PC-3 (cell line): ENCODE measurements at regions not wholly inside any gene's neighbourhood (a gene's known extent, or its start where the extent isn't known, plus 50 kb on each side); places are given as distances from the start of the nearest gene placed in this dataset.

ENCODE experiments used
- ATAC-seq: fragments of 200-7000 bp; cut with Tn5 transposase; 2 replicates; pipeline ENCODE4 v1.9.1; 2020; ENCODE audit warnings: mild to moderate bottlenecking, moderate library complexity
- BruUV-seq: library from RNA; stranded (reverse); fragments of 400-500 nt; replicated peaks from 2 replicates; lab custom pipeline; 2021; lab: Mats Ljungman, UMichigan
- CTCF ChIA-PET: fragments of 300-600 bp; sonication (Branson Sonifier 250); formaldehyde crosslinking; loops from one replicate; lab custom pipeline; 2022; ENCODE audit warnings: antibody characterized with exemption; lab: Charles Lee
- POLR2A ChIA-PET: fragments of 300-600 bp; sonication (Branson Sonifier 250); formaldehyde crosslinking; loops from one replicate; lab custom pipeline; 2022; ENCODE audit warnings: antibody characterized with exemption; ENCODE audit not compliant: unreplicated experiment; lab: Charles Lee
- DNase-seq: peaks from one replicate; pipeline ENCODE4 v3.0.0-alpha.2; 2015
- H2AFZ ChIP-seq: fragments of 300-600 bp; sonication (generic); 2 replicates; pipeline ENCODE4 v1.6.0; 2016; ENCODE audit warnings: antibody characterized with exemption, low read length
- H3F3A ChIP-seq: fragments of 300-600 bp; sonication (generic); one replicate; pipeline ENCODE4 v1.6.0; 2017; ENCODE audit warnings: antibody characterized with exemption, low read length, control low read depth, mild to moderate bottlenecking; ENCODE audit not compliant: unreplicated experiment
- H3K27ac ChIP-seq: fragments of 300-600 bp; sonication (generic); 2 replicates; pipeline ENCODE4 v1.5.1; 2016; ENCODE audit warnings: mild to moderate bottlenecking, low read length
- H3K27me3 ChIP-seq: fragments of 300-600 bp; sonication (generic); 2 replicates; pipeline ENCODE4 v1.6.1; 2016; ENCODE audit warnings: low read length, mixed read lengths
- H3K36me3 ChIP-seq: fragments of 300-600 bp; sonication (generic); 2 replicates; pipeline ENCODE4 v1.6.1; 2016; ENCODE audit warnings: low read depth, mixed run types, low read length, mixed read lengths
- H3K4me1 ChIP-seq: fragments of 300-600 bp; sonication (generic); 2 replicates; pipeline ENCODE4 v1.5.1; 2016; ENCODE audit warnings: low read length; ENCODE audit not compliant: insufficient read depth
- H3K4me2 ChIP-seq: fragments of 300-600 bp; sonication (generic); 2 replicates; pipeline ENCODE4 v1.6.0; 2016; ENCODE audit warnings: low read length
- H3K4me3 ChIP-seq: fragments of 300-600 bp; sonication (generic); 2 replicates; pipeline ENCODE4 v1.5.1; 2016; ENCODE audit warnings: mild to moderate bottlenecking, low read length, mixed read lengths
- H3K79me2 ChIP-seq: fragments of 300-600 bp; sonication (generic); 2 replicates; pipeline ENCODE4 v1.6.1; 2017; ENCODE audit warnings: low read length, mixed read lengths
- H3K9ac ChIP-seq: fragments of 300-600 bp; sonication (generic); 2 replicates; pipeline ENCODE4 v1.6.0; 2016; ENCODE audit warnings: mild to moderate bottlenecking, low read length
- H3K9me2 ChIP-seq: fragments of 300-600 bp; sonication (generic); replicated peaks from 2 replicates; pipeline ENCODE4 v1.6.1; 2016; ENCODE audit warnings: mixed run types, low read length, mixed read lengths
- H3K9me3 ChIP-seq: fragments of 300-600 bp; sonication (generic); 2 replicates; pipeline ENCODE4 v1.6.1; 2016; ENCODE audit warnings: low read length, mixed read lengths
- H4K20me1 ChIP-seq: fragments of 300-600 bp; sonication (generic); 2 replicates; pipeline ENCODE4 v1.6.1; 2016; ENCODE audit warnings: low read length, mixed read lengths
- EZH2 ChIP-seq: fragments of 300-600 bp; sonication (generic); IDR thresholded peaks from one replicate; pipeline ENCODE4 v1.6.1; 2017; ENCODE audit warnings: antibody characterized with exemption, mild to moderate bottlenecking, low read length; ENCODE audit not compliant: unreplicated experiment
- EZH2phosphoT487 ChIP-seq: fragments of 300-600 bp; sonication (generic); IDR thresholded peaks from 2 replicates; pipeline ENCODE4 v1.6.1; 2018; ENCODE audit warnings: mild to moderate bottlenecking, antibody characterized with exemption, low read length, borderline replicate concordance
- intact Hi-C: fragments of 100-400 bp; cut with micrococcal nuclease; formaldehyde crosslinking; loops from 2 replicates; pipeline ENCODE4 v1.9.0; 2023
- TF ChIP-seq, protein P1 (sequence below): fragments of 300-600 bp; sonication (generic); conservative IDR thresholded peaks from 2 replicates; pipeline ENCODE4 v1.5.1; 2017; ENCODE audit warnings: antibody characterized with exemption, low read depth, mild to moderate bottlenecking, low read length

DNA sequence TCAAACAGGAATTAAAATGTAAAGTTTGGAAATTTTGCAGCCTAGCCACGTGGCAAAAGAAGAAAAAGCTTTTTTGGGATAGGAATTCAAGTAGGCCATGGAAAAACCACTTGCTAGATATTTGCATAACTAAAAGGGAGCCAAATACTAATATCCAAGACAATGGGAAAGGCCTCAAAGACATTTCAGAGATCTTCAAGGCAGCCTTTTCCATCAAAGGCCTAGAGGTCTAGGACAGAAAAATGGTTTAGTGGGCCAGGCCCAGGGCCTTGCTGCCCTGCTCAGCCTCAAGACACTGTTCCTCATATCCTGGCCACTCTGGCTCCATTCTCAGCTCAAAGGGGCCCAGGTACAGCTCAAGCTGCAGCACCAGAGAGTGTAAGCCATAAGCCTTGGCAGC lies 265.9 kb upstream of the RPS23 start:
- BruUV-seq: no TSS peak
- no peak overlapping the region for H3K27ac ChIP-seq
- H3K4me1 ChIP-seq: peaks cover under 1% of the 10 kb centered on the region
- intact Hi-C loops: no loop called here
- H3K79me2 ChIP-seq: no peaks in the 10 kb centered on the region
- H4K20me1 ChIP-seq: no peaks in the 10 kb centered on the region
- H3K4me3 ChIP-seq: no peak overlapping the region
- no peaks in the 10 kb centered on the region for H3K9me2 ChIP-seq
- no peaks in the 10 kb centered on the region for H3F3A ChIP-seq
- TF ChIP-seq EZH2phosphoT487: no peak
- no peak for TF ChIP-seq EZH2
- TF ChIP-seq, protein P1, sequence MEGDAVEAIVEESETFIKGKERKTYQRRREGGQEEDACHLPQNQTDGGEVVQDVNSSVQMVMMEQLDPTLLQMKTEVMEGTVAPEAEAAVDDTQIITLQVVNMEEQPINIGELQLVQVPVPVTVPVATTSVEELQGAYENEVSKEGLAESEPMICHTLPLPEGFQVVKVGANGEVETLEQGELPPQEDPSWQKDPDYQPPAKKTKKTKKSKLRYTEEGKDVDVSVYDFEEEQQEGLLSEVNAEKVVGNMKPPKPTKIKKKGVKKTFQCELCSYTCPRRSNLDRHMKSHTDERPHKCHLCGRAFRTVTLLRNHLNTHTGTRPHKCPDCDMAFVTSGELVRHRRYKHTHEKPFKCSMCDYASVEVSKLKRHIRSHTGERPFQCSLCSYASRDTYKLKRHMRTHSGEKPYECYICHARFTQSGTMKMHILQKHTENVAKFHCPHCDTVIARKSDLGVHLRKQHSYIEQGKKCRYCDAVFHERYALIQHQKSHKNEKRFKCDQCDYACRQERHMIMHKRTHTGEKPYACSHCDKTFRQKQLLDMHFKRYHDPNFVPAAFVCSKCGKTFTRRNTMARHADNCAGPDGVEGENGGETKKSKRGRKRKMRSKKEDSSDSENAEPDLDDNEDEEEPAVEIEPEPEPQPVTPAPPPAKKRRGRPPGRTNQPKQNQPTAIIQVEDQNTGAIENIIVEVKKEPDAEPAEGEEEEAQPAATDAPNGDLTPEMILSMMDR: no peak
- H3K27me3 ChIP-seq: no peaks in the 10 kb centered on the region
- no peak for DNase-seq
- H3K36me3 ChIP-seq: no peaks in the 10 kb centered on the region
- ChIA-PET CTCF (no interaction called here), POLR2A (no interaction called here)
- H3K9me3 ChIP-seq: no peaks in the 10 kb centered on the region
- no peak overlapping the region for H2AFZ ChIP-seq
- no peak for ATAC-seq
- no peak overlapping the region for H3K9ac ChIP-seq
- no peak overlapping the region for H3K4me2 ChIP-seq

DNA sequence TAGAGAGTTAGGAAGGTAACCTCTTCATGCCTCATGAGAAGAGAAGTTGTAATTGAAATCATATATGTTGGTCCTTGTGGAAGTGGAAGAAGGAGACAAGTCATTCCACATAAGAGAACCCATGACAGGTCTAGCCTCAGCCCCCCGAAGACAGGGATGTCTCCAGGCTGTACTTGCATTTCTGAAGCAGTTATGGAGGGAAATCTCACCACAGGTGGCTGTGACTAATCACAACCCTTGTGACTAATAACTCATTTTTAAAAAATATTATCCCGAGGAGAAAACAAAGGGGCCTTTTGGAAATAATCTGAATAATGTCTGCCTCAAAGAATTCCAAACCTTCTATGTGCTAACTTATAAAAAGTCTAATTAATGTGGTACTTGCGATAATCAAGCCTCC lies 262.1 kb upstream of the RPS23 start:
- H3K4me3 ChIP-seq: no peak overlapping the region
- no peaks in the 10 kb centered on the region for H3F3A ChIP-seq
- no peaks in the 10 kb centered on the region for H3K79me2 ChIP-seq
- H2AFZ ChIP-seq: no peak overlapping the region
- no peaks in the 10 kb centered on the region for H3K27me3 ChIP-seq
- H3K9ac ChIP-seq: no peak overlapping the region
- TF ChIP-seq, protein P1: no peak
- TF ChIP-seq EZH2 (no peak), EZH2phosphoT487 (no peak)
- ATAC-seq: no peak
- no peaks in the 10 kb centered on the region for H3K9me3 ChIP-seq
- H3K27ac ChIP-seq: no peak overlapping the region
- CTCF ChIA-PET: no interaction called here
- no peaks in the 10 kb centered on the region for H4K20me1 ChIP-seq
- H3K4me2 ChIP-seq: no peak overlapping the region
- no peaks in the 10 kb centered on the region for H3K4me1 ChIP-seq
- POLR2A ChIA-PET: no interaction called here
- intact Hi-C loops: no loop called here
- peak; percentile 4 for DNase-seq
- no peaks in the 10 kb centered on the region for H3K36me3 ChIP-seq
- no peaks in the 10 kb centered on the region for H3K9me2 ChIP-seq
- BruUV-seq: no TSS peak

DNA sequence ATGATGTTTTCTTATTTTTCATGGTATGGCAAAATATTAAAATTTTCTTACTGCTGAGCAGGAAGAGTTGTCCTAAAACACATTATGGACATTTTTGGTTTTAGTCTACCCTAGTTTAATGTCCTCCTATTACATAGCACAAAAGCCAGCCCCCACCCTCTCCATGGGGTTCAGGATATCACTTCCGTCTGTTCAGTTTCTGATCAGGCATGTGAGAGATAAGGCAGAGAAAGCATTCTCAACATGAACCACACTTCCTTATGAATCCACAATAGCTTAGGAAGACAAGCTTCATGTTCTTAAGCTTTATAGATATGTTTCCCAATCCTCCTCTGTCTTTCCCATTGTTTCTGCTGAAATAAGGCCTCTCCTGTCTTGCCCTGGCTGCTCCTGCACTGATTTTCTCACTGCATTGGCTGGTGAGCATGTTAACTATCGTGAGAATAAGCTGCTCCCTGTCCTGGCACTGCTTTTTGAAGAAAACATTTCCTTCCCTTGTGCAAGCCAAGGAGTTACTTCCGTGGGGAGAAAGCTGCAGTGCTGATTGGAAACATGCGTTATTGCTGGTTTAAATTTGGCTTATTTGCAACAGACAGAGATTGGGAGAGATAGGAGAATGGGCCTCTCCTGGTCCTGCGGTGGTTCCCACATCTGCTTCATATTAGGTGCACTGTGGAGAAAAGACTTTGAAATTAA lies 260.3 kb upstream of the RPS23 start:
- POLR2A ChIA-PET: interaction anchor here (0.6 kb wide), 2 partner anchors 9 to 885 kb away, joined by 3 to 4 read pairs; no protein-coding TSS in a partner anchor
- no peaks in the 10 kb centered on the region for H3K9me3 ChIP-seq
- no peak for ATAC-seq

More for the DNA sequence above, 260.3 kb upstream of the RPS23 start:
- CTCF ChIA-PET: no interaction called here
- Histone ChIP-seq H3K79me2 (no peaks in the 10 kb centered on the region), H3K9ac (no peak overlapping the region), H3K9me2 (no peaks in the 10 kb centered on the region), H3K4me3 (no peak overlapping the region), H4K20me1 (no peaks in the 10 kb centered on the region), H3K4me2 (no peak overlapping the region), H3K4me1 (no peaks in the 10 kb centered on the region), H3F3A (no peaks in the 10 kb centered on the region), H2AFZ (0 out of 2 replicates have a peak overlapping the region, but pooled peaks have one; percentile 15), H3K27ac (no peak overlapping the region), H3K36me3 (no peaks in the 10 kb centered on the region), H3K27me3 (no peaks in the 10 kb centered on the region)
- no TSS peak for BruUV-seq
- DNase-seq: no peak
- intact Hi-C loops: no loop called here
- TF ChIP-seq EZH2phosphoT487 (no peak), EZH2 (no peak)
- TF ChIP-seq, protein P1: no peak
